ENCODE measurements at regions not wholly inside any gene's neighbourhood (a gene's known extent, or its start where the extent isn't known, plus 50 kb on each side); places are given as distances from the start of the nearest gene placed in this dataset.
A peak's percentile ranks its signal among the peaks of the same experiment; 100 is the strongest.
"Not testable (repeated sequence)": the region's sequence is repeated elsewhere in the genome, so short reads cannot be mapped to it uniquely, and the experiment has no call there.

DNA sequence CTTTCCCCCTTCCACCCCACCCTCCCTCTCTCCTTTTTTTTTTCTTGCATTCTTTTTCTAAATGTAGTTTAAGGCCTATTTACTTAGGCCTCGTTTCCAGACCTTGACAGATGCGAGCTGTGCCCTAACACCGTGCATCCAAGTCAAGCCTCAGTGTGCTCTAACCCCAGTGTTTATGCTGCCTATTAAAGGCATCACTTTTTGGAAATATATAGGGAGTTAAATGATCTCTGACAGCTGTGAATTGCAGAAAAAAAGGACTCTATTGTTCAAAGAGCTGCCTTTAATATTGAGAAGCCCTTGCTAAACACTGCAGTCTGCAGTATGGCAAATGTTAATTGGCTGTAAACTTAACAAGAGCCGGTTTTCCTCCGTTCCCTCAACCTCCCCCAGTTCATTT, 270.4 kb upstream of the TUT7 start:
- no peak for DNase-seq (ENCODE audit: low read depth)
- TF ChIP-seq, protein P1, sequence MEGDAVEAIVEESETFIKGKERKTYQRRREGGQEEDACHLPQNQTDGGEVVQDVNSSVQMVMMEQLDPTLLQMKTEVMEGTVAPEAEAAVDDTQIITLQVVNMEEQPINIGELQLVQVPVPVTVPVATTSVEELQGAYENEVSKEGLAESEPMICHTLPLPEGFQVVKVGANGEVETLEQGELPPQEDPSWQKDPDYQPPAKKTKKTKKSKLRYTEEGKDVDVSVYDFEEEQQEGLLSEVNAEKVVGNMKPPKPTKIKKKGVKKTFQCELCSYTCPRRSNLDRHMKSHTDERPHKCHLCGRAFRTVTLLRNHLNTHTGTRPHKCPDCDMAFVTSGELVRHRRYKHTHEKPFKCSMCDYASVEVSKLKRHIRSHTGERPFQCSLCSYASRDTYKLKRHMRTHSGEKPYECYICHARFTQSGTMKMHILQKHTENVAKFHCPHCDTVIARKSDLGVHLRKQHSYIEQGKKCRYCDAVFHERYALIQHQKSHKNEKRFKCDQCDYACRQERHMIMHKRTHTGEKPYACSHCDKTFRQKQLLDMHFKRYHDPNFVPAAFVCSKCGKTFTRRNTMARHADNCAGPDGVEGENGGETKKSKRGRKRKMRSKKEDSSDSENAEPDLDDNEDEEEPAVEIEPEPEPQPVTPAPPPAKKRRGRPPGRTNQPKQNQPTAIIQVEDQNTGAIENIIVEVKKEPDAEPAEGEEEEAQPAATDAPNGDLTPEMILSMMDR (IDR thresholded peaks at IDR 0.05; ENCODE audit: low read depth, low read length, missing control alignments), result no peak
- H3K4me3 ChIP-seq (ENCODE audit: low read depth, low read length), result no peak overlapping the region

DNA sequence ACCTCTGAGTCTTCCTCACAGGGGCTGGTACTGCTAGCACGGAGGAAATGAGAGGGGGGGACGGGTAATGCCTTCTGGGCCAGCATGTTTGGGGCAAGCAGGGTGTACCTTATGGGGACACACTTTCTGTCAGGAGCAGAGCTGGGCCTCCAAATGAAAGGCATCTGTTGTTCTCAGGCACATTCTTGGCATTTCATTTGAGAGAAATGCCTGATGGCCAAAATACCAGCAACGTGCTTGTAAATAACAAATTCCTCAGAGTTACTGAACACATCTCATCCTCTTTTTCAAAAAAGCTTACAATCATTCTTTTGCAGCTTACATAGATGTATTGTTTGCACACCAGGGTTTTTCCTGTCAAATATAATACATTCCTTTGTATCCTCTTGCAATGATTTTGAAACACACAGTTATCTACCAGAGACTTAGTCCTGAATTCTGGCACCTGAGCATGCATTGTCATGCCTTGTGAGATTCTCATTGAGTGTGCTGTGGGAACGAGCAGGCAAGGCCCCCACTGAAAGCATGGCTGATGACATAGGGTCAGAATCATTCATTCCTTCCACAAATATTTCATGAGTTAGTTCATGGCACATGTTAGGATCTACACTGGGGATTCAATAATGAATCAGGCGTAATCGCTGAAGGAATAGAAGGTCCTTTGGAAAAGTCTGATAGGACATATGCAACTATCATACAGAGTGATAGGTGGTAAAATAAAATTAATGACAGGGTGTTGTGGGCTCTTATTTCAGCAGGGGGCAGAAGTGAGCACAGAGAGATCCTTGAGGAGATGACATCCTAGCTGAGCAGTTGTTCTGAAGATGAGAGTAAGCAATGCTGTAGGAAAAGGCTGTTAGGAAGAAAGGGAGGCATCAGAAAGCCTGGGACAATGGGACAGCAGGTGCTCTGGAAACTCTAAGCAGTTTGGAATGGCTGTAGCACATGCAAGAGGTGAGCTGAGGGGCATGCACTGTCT, 260.9 kb upstream of the TUT7 start:
- no peak for DNase-seq (ENCODE audit: low read depth)
- H3K4me3 ChIP-seq (ENCODE audit: low read depth, low read length), result no peak overlapping the region

DNA sequence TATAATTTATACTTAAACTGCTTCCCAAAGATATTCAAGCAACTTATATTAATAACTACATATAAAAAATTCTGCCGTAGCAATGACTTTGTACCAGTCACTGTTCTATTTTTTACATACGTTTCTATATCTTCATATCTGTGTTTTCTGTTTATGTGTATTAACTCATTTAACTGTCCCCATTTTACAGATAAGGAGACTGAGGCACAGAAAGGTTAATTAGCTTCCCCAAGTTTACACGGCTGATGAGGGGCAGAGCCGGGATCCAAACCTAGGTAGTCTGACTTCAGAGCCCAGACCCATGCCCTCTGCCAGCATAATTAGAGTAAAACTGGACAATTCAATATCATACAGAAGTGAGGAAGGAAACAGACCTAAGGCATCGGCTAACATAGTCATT, 259.7 kb upstream of the TUT7 start:
- DNase-seq (ENCODE audit: low read depth), result no peak
- TF ChIP-seq, protein P1 (IDR thresholded peaks at IDR 0.05; ENCODE audit: low read depth, low read length, missing control alignments), result no peak
- H3K4me3 ChIP-seq (ENCODE audit: low read depth, low read length), result no peak overlapping the region

More for the DNA sequence above, 260.9 kb upstream of the TUT7 start:
- TF ChIP-seq, protein P1 (IDR thresholded peaks at IDR 0.05; ENCODE audit: low read depth, low read length, missing control alignments), result peak; percentile 55

DNA sequence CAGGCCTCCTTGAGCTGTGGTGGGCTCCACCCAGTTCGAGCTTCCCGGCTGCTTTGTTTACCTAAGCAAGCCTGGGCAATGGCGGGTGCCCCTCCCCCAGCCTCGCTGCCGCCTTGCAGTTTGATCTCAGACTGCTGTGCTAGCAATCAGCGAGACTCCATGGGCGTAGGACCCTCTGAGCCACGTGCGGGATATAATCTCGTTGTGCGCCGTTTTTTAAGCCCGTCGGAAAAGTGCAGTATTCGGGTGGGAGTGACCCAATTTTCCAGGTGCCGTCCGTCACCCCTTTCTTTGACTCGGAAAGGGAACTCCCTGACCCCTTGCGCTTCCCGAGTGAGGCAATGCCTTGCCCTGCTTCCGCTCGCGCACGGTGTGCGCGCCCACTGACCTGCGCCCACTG, 257.3 kb upstream of the TUT7 start:
- not testable (repeated sequence) for H3K4me3 ChIP-seq (ENCODE audit: low read depth, low read length); DNase-seq (ENCODE audit: low read depth)

DNA sequence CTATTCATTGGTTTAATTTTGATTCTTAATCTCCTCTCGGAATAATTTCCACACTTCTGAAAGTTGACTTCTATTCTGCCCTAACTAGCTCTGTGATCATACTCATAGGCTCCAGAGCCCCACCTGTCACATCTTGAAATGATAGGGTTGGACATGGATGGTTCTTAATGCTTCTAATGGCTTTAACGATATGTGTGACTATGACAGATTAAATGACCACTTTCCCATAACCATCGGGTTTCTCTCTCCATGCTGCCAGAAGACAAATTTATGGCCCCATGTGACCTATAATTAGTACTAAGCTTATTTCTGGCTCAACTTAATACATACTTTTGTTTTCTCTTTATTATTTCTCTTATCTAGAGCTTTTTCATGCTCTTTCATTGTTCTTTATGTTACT, 251.1 kb upstream of the TUT7 start:
- no peak overlapping the region for H3K4me3 ChIP-seq (ENCODE audit: low read depth, low read length)
- TF ChIP-seq, protein P1 (IDR thresholded peaks at IDR 0.05; ENCODE audit: low read depth, low read length, missing control alignments), result no peak
- DNase-seq (ENCODE audit: low read depth), result no peak

DNA sequence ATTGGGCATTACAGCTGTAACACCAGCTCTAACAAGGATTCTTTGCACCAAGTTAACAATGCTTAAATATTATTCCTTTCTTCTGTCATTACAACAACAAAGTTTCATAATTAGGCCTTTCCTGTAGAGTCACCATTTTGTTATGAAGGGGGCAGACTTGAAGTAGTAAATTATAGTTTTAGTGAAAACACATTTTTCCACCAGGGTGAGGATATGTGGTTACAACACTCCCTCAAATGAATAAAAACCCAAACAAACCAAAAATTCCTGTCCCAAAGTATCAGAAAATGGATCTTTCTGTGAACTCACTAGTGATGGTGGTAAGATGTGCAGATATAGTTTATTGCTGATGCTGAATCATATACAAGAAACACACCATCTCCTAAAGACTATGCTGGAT, 250.5 kb upstream of the TUT7 start:
- H3K4me3 ChIP-seq (ENCODE audit: low read depth, low read length), result no peak overlapping the region
- TF ChIP-seq, protein P1 (IDR thresholded peaks at IDR 0.05; ENCODE audit: low read depth, low read length, missing control alignments), result no peak
- no peak for DNase-seq (ENCODE audit: low read depth)

DNA sequence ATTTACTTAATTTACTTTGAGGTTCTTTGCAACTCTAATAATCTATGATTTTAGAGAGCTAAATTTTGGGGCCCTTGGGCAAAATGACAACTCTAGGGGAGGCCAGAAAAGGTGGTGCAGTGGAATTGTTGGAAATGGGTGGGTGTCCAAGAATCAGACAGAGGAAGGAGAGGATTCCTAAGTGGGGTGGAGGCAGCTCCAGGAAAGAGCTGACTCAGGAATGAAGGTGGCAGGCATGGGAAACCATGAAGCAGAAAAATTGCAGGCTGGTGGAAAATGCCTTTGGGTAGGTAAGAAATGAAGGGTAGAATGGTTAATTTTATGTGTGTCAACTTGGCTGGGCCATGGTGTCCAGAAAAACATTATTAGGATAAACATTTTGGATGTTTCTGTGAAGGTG, 248.5 kb upstream of the TUT7 start:
- TF ChIP-seq, protein P1 (IDR thresholded peaks at IDR 0.05; ENCODE audit: low read depth, low read length, missing control alignments), result no peak
- no peak overlapping the region for H3K4me3 ChIP-seq (ENCODE audit: low read depth, low read length)
- no peak for DNase-seq (ENCODE audit: low read depth)
